GM12878 (cell line): ENCODE measurements at regions not wholly inside any gene's neighbourhood (a gene's known extent, or its start where the extent isn't known, plus 50 kb on each side); places are given as distances from the start of the nearest gene placed in this dataset.

ENCODE experiments used
- ATF3 ChIP-seq: IDR thresholded peaks from 2 replicates; pipeline ENCODE4 v1.6.1; 2011; ENCODE audit warnings: low read depth, mild to moderate bottlenecking, low read length, moderate library complexity, borderline replicate concordance; ENCODE audit errors: extremely low read depth
- BCL3 ChIP-seq: IDR thresholded peaks from 2 replicates; pipeline ENCODE4 v1.6.1; 2011; ENCODE audit warnings: borderline replicate concordance, low read depth, mild to moderate bottlenecking, moderate library complexity, low read length; ENCODE audit not compliant: insufficient read depth, poor library complexity, severe bottlenecking
- BRCA1 ChIP-seq: IDR thresholded peaks from 2 replicates; pipeline ENCODE4 v1.6.1; 2011; ENCODE audit warnings: low read depth, low read length, improper control_type of control experiment
- CREB1 ChIP-seq: IDR thresholded peaks from 2 replicates; pipeline ENCODE4 v1.6.1; 2012; ENCODE audit warnings: low read depth, mild to moderate bottlenecking, inconsistent platforms
- CTCF ChIP-seq, 3 experiments: IDR thresholded peaks in 2 of 3; conservative IDR thresholded peaks in 1 of 3; 2 replicates each; pipeline ENCODE4 v1.5.1; 2011; ENCODE audit warnings: low read depth in 3 of 3, low read length in 3 of 3, mild to moderate bottlenecking in 3 of 3, control low read depth in 2 of 3, moderate library complexity in 2 of 3, inconsistent platforms in 1 of 3, mixed read lengths in 1 of 3; ENCODE audit not compliant: control insufficient read depth in 2 of 3, insufficient read depth in 1 of 3; ENCODE audit errors: extremely low read depth in 1 of 3
- HDAC2 ChIP-seq: fragments of 200-600 bp; sonication (generic); IDR thresholded peaks from 2 replicates; pipeline ENCODE4 v1.6.1; 2017
- IRF3 ChIP-seq: fragments of 450-650 bp; IDR thresholded peaks from 2 replicates; pipeline ENCODE4 v1.6.1; 2014; ENCODE audit warnings: mild to moderate bottlenecking
- NR2C2 ChIP-seq: IDR thresholded peaks from 2 replicates; pipeline ENCODE4 v1.6.1; 2011; ENCODE audit warnings: borderline replicate concordance, low read depth; ENCODE audit not compliant: control insufficient read depth, insufficient read length
- POLR2A ChIP-seq: IDR thresholded peaks from 2 replicates; pipeline ENCODE4 v1.6.1; 2011; ENCODE audit warnings: low read depth, mild to moderate bottlenecking, low read length
- POLR2AphosphoS5 ChIP-seq: IDR thresholded peaks from 2 replicates; pipeline ENCODE4 v1.6.1; 2011; ENCODE audit warnings: mild to moderate bottlenecking, low read length, inconsistent platforms
- TAF1 ChIP-seq: IDR thresholded peaks from 2 replicates; pipeline ENCODE4 v1.6.1; 2011; ENCODE audit warnings: mild to moderate bottlenecking, low read depth, low read length, borderline replicate concordance
- TCF12 ChIP-seq: IDR thresholded peaks from 2 replicates; pipeline ENCODE4 v1.6.1; 2011; ENCODE audit warnings: low read depth, mild to moderate bottlenecking, low read length
- WRNIP1 ChIP-seq: IDR thresholded peaks from 2 replicates; pipeline ENCODE4 v1.6.1; 2011; ENCODE audit warnings: low read depth, low read length, improper control_type of control experiment, borderline replicate concordance

- TF ChIP-seq IRF3 (no peak), TAF1 (no peak), BCL3 (no peak), ATF3 (no peak), POLR2AphosphoS5 (no peak), HDAC2 (no peak), NR2C2 (no peak), WRNIP1 (no peak), POLR2A (no peak), CREB1 (no peak), BRCA1 (no peak), CTCF (IDR thresholded peaks at IDR 0.05 in 2 of 3, conservative IDR thresholded peaks at IDR 0.05 in 1 of 3; ENCODE audit: control insufficient read depth in 2 of 3, extremely low read depth in 1 of 3, insufficient read depth in 1 of 3, low read depth in 3 of 3, low read length in 3 of 3) (no peak), TCF12 (no peak)
Observed at GRCh38 chr6:168226061-168226752, 93.4 kb downstream of the DACT2 start.
